ENCODE measurements at regions not wholly inside any gene's neighbourhood (a gene's known extent, or its start where the extent isn't known, plus 50 kb on each side); places are given as distances from the start of the nearest gene placed in this dataset.
"Not testable (repeated sequence)": the region's sequence is repeated elsewhere in the genome, so short reads cannot be mapped to it uniquely, and the experiment has no call there.

GRCh38 chr9:67166335-67166734, 174.0 kb upstream of the SPATA31A3 start:
- not testable (repeated sequence) for H3K27ac ChIP-seq (ENCODE audit: low read depth in 2 of 2, low read length in 1 of 2); H3K9me3 ChIP-seq (ENCODE audit: control insufficient read depth in 2 of 2, insufficient read depth in 1 of 2, low read depth in 1 of 2, low read length in 1 of 2); H3K4me3 ChIP-seq (ENCODE audit: low read depth in 1 of 2, low read length in 2 of 2); H3K4me1 ChIP-seq (ENCODE audit: control insufficient read depth in 2 of 2, insufficient read depth in 2 of 2, low read length in 1 of 2); H3K36me3 ChIP-seq (ENCODE audit: control insufficient read depth in 2 of 2, insufficient read depth in 2 of 2, low read length in 1 of 2); H3K27me3 ChIP-seq (ENCODE audit: control insufficient read depth in 1 of 2, insufficient read depth in 2 of 2, low read length in 2 of 2)

- not testable (repeated sequence) for H3K36me3 ChIP-seq (ENCODE audit: control insufficient read depth in 2 of 2, insufficient read depth in 2 of 2, low read length in 1 of 2); H3K4me3 ChIP-seq (ENCODE audit: low read depth in 1 of 2, low read length in 2 of 2); H3K9me3 ChIP-seq (ENCODE audit: control insufficient read depth in 2 of 2, insufficient read depth in 1 of 2, low read depth in 1 of 2, low read length in 1 of 2); H3K27ac ChIP-seq (ENCODE audit: low read depth in 2 of 2, low read length in 1 of 2); H3K27me3 ChIP-seq (ENCODE audit: control insufficient read depth in 1 of 2, insufficient read depth in 2 of 2, low read length in 2 of 2); H3K4me1 ChIP-seq (ENCODE audit: control insufficient read depth in 2 of 2, insufficient read depth in 2 of 2, low read length in 1 of 2)
- no CpG with 5 or more reads among the region's 1 CpG for WGBS, 2 donors
Measured at GRCh38 chr9:67162827-67163226, 170.5 kb upstream of the SPATA31A3 start.

- not testable (repeated sequence) for H3K9me3 ChIP-seq (ENCODE audit: control insufficient read depth in 2 of 2, insufficient read depth in 1 of 2, low read depth in 1 of 2, low read length in 1 of 2); H3K4me3 ChIP-seq (ENCODE audit: low read depth in 1 of 2, low read length in 2 of 2); H3K27me3 ChIP-seq (ENCODE audit: control insufficient read depth in 1 of 2, insufficient read depth in 2 of 2, low read length in 2 of 2); H3K4me1 ChIP-seq (ENCODE audit: control insufficient read depth in 2 of 2, insufficient read depth in 2 of 2, low read length in 1 of 2); H3K27ac ChIP-seq (ENCODE audit: low read depth in 2 of 2, low read length in 1 of 2); H3K36me3 ChIP-seq (ENCODE audit: control insufficient read depth in 2 of 2, insufficient read depth in 2 of 2, low read length in 1 of 2)
- WGBS, 2 donors, result 91 to 92% methylated on average over 7 to 8 of the region's 9 CpGs
Measured at GRCh38 chr9:67155218-67155617, 162.9 kb upstream of the SPATA31A3 start.

GRCh38 chr9:67153501-67153900, 161.2 kb upstream of the SPATA31A3 start:
- not testable (repeated sequence) for H3K4me3 ChIP-seq (ENCODE audit: low read depth in 1 of 2, low read length in 2 of 2); H3K27ac ChIP-seq (ENCODE audit: low read depth in 2 of 2, low read length in 1 of 2); H3K27me3 ChIP-seq (ENCODE audit: control insufficient read depth in 1 of 2, insufficient read depth in 2 of 2, low read length in 2 of 2); H3K36me3 ChIP-seq (ENCODE audit: control insufficient read depth in 2 of 2, insufficient read depth in 2 of 2, low read length in 1 of 2); H3K4me1 ChIP-seq (ENCODE audit: control insufficient read depth in 2 of 2, insufficient read depth in 2 of 2, low read length in 1 of 2); H3K9me3 ChIP-seq (ENCODE audit: control insufficient read depth in 2 of 2, insufficient read depth in 1 of 2, low read depth in 1 of 2, low read length in 1 of 2)
- no CpG with 5 or more reads among the region's 3 CpGs for WGBS, 2 donors

- WGBS, 2 donors, result 74 to 81% methylated on average over 5 to 8 of the region's 11 CpGs
Measured at GRCh38 chr9:67142392-67143107, 150.2 kb upstream of the SPATA31A3 start.

DNA sequence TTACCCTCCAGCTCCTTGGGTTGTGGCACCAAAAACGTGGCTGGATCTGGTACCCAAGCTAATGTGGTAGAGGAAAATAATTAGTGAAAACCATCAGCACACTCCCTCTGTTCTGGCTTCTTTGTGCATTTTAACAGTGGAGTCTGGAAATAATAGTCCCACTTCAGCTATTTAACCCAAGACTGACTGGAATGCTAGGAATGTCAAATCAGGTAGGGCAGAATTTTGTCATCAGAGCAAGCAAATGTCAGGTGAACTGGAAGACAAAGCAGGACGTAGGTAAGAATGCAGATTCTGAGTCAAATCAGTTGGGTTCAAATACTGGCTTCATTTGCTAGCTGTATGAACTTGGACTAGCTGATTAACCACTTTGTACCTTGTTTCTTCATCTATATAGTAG, 144.0 kb upstream of the SPATA31A3 start:
- not testable (repeated sequence) for H3K4me1 ChIP-seq (ENCODE audit: control insufficient read depth in 2 of 2, insufficient read depth in 2 of 2, low read length in 1 of 2); H3K9me3 ChIP-seq (ENCODE audit: control insufficient read depth in 2 of 2, insufficient read depth in 1 of 2, low read depth in 1 of 2, low read length in 1 of 2); H3K36me3 ChIP-seq (ENCODE audit: control insufficient read depth in 2 of 2, insufficient read depth in 2 of 2, low read length in 1 of 2); H3K27ac ChIP-seq (ENCODE audit: low read depth in 2 of 2, low read length in 1 of 2); H3K4me3 ChIP-seq (ENCODE audit: low read depth in 1 of 2, low read length in 2 of 2); H3K27me3 ChIP-seq (ENCODE audit: control insufficient read depth in 1 of 2, insufficient read depth in 2 of 2, low read length in 2 of 2)
- no CpG with 5 or more reads among the region's 2 CpGs for WGBS, 2 donors

More at GRCh38 chr9:67142392-67143107, 150.2 kb upstream of the SPATA31A3 start:
- not testable (repeated sequence) for H3K27me3 ChIP-seq (ENCODE audit: control insufficient read depth in 1 of 2, insufficient read depth in 2 of 2, low read length in 2 of 2); H3K4me1 ChIP-seq (ENCODE audit: control insufficient read depth in 2 of 2, insufficient read depth in 2 of 2, low read length in 1 of 2); H3K36me3 ChIP-seq (ENCODE audit: control insufficient read depth in 2 of 2, insufficient read depth in 2 of 2, low read length in 1 of 2); H3K4me3 ChIP-seq (ENCODE audit: low read depth in 1 of 2, low read length in 2 of 2); H3K9me3 ChIP-seq (ENCODE audit: control insufficient read depth in 2 of 2, insufficient read depth in 1 of 2, low read depth in 1 of 2, low read length in 1 of 2); H3K27ac ChIP-seq (ENCODE audit: low read depth in 2 of 2, low read length in 1 of 2)

GRCh38 chr9:67133124-67133523, 140.8 kb upstream of the SPATA31A3 start:
- 83 to 89% methylated on average over 1 of the region's 2 CpGs for WGBS, 2 donors
- not testable (repeated sequence) for H3K4me1 ChIP-seq (ENCODE audit: control insufficient read depth in 2 of 2, insufficient read depth in 2 of 2, low read length in 1 of 2); H3K27me3 ChIP-seq (ENCODE audit: control insufficient read depth in 1 of 2, insufficient read depth in 2 of 2, low read length in 2 of 2); H3K36me3 ChIP-seq (ENCODE audit: control insufficient read depth in 2 of 2, insufficient read depth in 2 of 2, low read length in 1 of 2); H3K4me3 ChIP-seq (ENCODE audit: low read depth in 1 of 2, low read length in 2 of 2); H3K27ac ChIP-seq (ENCODE audit: low read depth in 2 of 2, low read length in 1 of 2); H3K9me3 ChIP-seq (ENCODE audit: control insufficient read depth in 2 of 2, insufficient read depth in 1 of 2, low read depth in 1 of 2, low read length in 1 of 2)

DNA sequence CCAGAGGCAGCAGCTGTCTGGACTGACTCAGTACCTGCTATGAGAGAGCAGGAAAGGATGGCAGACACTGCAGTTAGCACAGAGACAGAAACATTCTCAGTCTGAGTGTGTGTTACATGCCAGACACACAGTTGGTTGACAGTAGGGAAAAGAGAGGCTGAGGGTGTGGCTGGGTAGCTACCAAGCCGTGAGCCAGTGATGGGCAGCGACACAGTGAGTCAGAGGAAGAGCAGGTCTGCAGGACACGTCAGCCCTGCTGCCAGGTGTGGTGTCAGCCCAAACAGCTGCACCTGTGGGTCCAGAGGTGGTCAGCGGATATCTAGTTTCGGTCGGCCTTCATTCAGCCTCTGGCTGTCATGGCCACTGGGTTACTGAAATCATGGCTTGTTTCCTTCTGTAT, 124.4 kb upstream of the SPATA31A3 start:
- not testable (repeated sequence) for H3K27me3 ChIP-seq (ENCODE audit: control insufficient read depth in 1 of 2, insufficient read depth in 2 of 2, low read length in 2 of 2); H3K36me3 ChIP-seq (ENCODE audit: control insufficient read depth in 2 of 2, insufficient read depth in 2 of 2, low read length in 1 of 2); H3K4me3 ChIP-seq (ENCODE audit: low read depth in 1 of 2, low read length in 2 of 2); H3K4me1 ChIP-seq (ENCODE audit: control insufficient read depth in 2 of 2, insufficient read depth in 2 of 2, low read length in 1 of 2); H3K9me3 ChIP-seq (ENCODE audit: control insufficient read depth in 2 of 2, insufficient read depth in 1 of 2, low read depth in 1 of 2, low read length in 1 of 2); H3K27ac ChIP-seq (ENCODE audit: low read depth in 2 of 2, low read length in 1 of 2)
- WGBS, 2 donors, result no CpG with 5 or more reads among the region's 6 CpGs

DNA sequence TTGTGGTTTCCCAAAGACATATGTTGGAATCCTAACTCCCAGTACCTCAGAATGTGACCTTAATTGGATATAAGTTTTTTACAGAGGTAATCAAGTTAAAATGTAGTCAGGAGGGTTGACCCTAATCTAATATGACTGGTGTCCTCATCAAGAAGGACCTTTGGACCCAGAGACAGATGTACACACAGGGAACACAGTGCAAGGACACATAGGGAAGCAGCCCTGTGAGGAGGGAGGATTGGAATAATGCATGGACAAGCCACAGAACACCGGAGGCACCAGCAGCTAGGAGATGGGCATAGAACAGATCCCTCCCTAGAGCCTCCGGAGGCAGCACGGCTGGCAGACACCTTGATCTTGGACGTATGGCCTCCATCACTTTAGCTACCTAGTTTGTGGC, 119.8 kb upstream of the SPATA31A3 start:
- not testable (repeated sequence) for H3K4me3 ChIP-seq (ENCODE audit: low read depth in 1 of 2, low read length in 2 of 2); H3K4me1 ChIP-seq (ENCODE audit: control insufficient read depth in 2 of 2, insufficient read depth in 2 of 2, low read length in 1 of 2); H3K36me3 ChIP-seq (ENCODE audit: control insufficient read depth in 2 of 2, insufficient read depth in 2 of 2, low read length in 1 of 2); H3K27ac ChIP-seq (ENCODE audit: low read depth in 2 of 2, low read length in 1 of 2); H3K9me3 ChIP-seq (ENCODE audit: control insufficient read depth in 2 of 2, insufficient read depth in 1 of 2, low read depth in 1 of 2, low read length in 1 of 2); H3K27me3 ChIP-seq (ENCODE audit: control insufficient read depth in 1 of 2, insufficient read depth in 2 of 2, low read length in 2 of 2)
- 84% methylated on average over 4 of the region's 4 CpGs; no CpG with 5 or more reads in 1 of the 2 donors for WGBS, 2 donors

DNA sequence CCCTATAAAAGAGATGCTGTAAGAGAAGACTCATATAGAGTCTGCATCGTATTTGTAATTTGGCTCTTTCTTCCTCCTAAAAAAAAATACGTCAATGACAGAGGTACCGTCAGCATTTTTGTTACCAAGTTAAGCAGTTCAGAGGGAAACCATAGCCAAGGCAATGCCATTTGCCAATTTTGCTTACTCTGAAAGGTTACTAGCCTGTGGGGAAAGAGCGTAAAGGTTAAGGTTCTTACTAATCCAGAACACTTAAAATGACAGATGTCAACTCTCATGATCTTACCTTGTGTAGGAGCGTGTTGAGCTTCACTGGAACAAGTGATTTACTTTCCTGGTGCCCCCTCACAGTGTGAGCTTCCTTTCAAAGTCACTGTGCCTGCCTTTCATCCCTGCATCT, 119.4 kb upstream of the SPATA31A3 start:
- H3K27ac ChIP-seq (ENCODE audit: low read depth in 2 of 2, low read length in 1 of 2); H3K4me1 ChIP-seq (ENCODE audit: control insufficient read depth in 2 of 2, insufficient read depth in 2 of 2, low read length in 1 of 2): not testable (repeated sequence)
- 90 to 94% methylated on average over 4 of the region's 5 CpGs for WGBS, 2 donors

More for the DNA sequence above, 119.4 kb upstream of the SPATA31A3 start:
- H3K9me3 ChIP-seq (ENCODE audit: control insufficient read depth in 2 of 2, insufficient read depth in 1 of 2, low read depth in 1 of 2, low read length in 1 of 2); H3K36me3 ChIP-seq (ENCODE audit: control insufficient read depth in 2 of 2, insufficient read depth in 2 of 2, low read length in 1 of 2); H3K27me3 ChIP-seq (ENCODE audit: control insufficient read depth in 1 of 2, insufficient read depth in 2 of 2, low read length in 2 of 2); H3K4me3 ChIP-seq (ENCODE audit: low read depth in 1 of 2, low read length in 2 of 2): not testable (repeated sequence)

Data from esophagus (tissue), 2 donors.